ENCODE measurements at regions not wholly inside any gene's neighbourhood (a gene's known extent, or its start where the extent isn't known, plus 50 kb on each side); places are given as distances from the start of the nearest gene placed in this dataset.

GRCh38 chr1:191693797-191694196, 464.5 kb upstream of the RGS18 start:
- 21% methylated on average over 4 of the region's 4 CpGs for WGBS (ENCODE audit: insufficient coverage, low coverage, missing lambda C conversion rate)
- Histone ChIP-seq H2AFZ (ENCODE audit: low read depth, low read length) (no peak overlapping the region), H3K27ac (ENCODE audit: extremely low read depth, low read depth, low read length) (no peak overlapping the region), H3K36me3 (ENCODE audit: control insufficient read depth, insufficient read depth, low read length) (no peaks in the 10 kb centered on the region), H3K4me3 (no peak overlapping the region), H3K4me2 (ENCODE audit: insufficient read depth, low read length) (no peak overlapping the region), H3K4me1 (replicated peaks in 1 of 2; ENCODE audit: control insufficient read depth in 2 of 2, insufficient read depth in 2 of 2, low read length in 2 of 2) (no peaks in the 10 kb centered on the region), H3K79me2 (ENCODE audit: control insufficient read depth, insufficient read depth, low read length) (no peaks in the 10 kb centered on the region), H3K9ac (ENCODE audit: insufficient read depth in 1 of 2, low read depth in 2 of 2, low read length in 2 of 2) (no peak overlapping the region), H3K9me1 (ENCODE audit: control insufficient read depth, insufficient read depth, low read length) (no peaks in the 10 kb centered on the region), H3K27me3 (ENCODE audit: control insufficient read depth in 2 of 2, insufficient read depth in 2 of 2, low read length in 2 of 2) (no peaks in the 10 kb centered on the region), H3K9me3 (replicated peaks; ENCODE audit: control insufficient read depth, insufficient read depth, low read depth, low read length) (no peaks in the 10 kb centered on the region), H4K20me1 (replicated peaks; ENCODE audit: control insufficient read depth, insufficient read depth, low read length) (no peaks in the 10 kb centered on the region)
- CTCF ChIA-PET (ENCODE audit: low intra/inter-chr PET ratio) = no interaction called here
- in situ Hi-C loops (cut with MboI) (no loop called here), intact Hi-C loops (cut with micrococcal nuclease) (no loop called here)
- peak; percentile 94 for TF ChIP-seq ZNF431 (CRISPR knock-in tag; IDR thresholded peaks at IDR 0.05)
- no peak for TF ChIP-seq TAF9B (IDR thresholded peaks at IDR 0.05; ENCODE audit: partially characterized antibody)
- FAIRE-seq = no peak
- no peak for DNase-seq (ENCODE audit: extremely low read depth in 1 of 4, low spot score in 3 of 4)
- no peak for ATAC-seq
- BruUV-seq (replicated peaks) = no TSS peak
- POLR2A ChIA-PET = no interaction called here

- no peak overlapping the region for H3K27ac ChIP-seq (ENCODE audit: extremely low read depth, low read depth, low read length)
- no peaks in the 10 kb centered on the region for H4K20me1 ChIP-seq (replicated peaks; ENCODE audit: control insufficient read depth, insufficient read depth, low read length)
- no peak overlapping the region for H3K9ac ChIP-seq (ENCODE audit: insufficient read depth in 1 of 2, low read depth in 2 of 2, low read length in 2 of 2)
- 4% methylated on average over 2 of the region's 2 CpGs for WGBS (ENCODE audit: insufficient coverage, low coverage, missing lambda C conversion rate)
- no peaks in the 10 kb centered on the region for H3K9me1 ChIP-seq (ENCODE audit: control insufficient read depth, insufficient read depth, low read length)
- no peak overlapping the region for H3K4me2 ChIP-seq (ENCODE audit: insufficient read depth, low read length)
- in situ Hi-C loops (cut with MboI) = no loop called here
- FAIRE-seq (no peak), DNase-seq (ENCODE audit: extremely low read depth in 1 of 4, low spot score in 3 of 4) (no peak), ATAC-seq (no peak)
- no peak overlapping the region for H2AFZ ChIP-seq (ENCODE audit: low read depth, low read length)
- ChIA-PET POLR2A (no interaction called here), CTCF (ENCODE audit: low intra/inter-chr PET ratio) (no interaction called here)
- H3K79me2 ChIP-seq (ENCODE audit: control insufficient read depth, insufficient read depth, low read length) = no peaks in the 10 kb centered on the region
- H3K4me1 ChIP-seq (replicated peaks in 1 of 2; ENCODE audit: control insufficient read depth in 2 of 2, insufficient read depth in 2 of 2, low read length in 2 of 2) = no peaks in the 10 kb centered on the region
- no TSS peak for BruUV-seq (replicated peaks)
- H3K9me3 ChIP-seq (replicated peaks; ENCODE audit: control insufficient read depth, insufficient read depth, low read depth, low read length) = no peaks in the 10 kb centered on the region
- H3K4me3 ChIP-seq = no peak overlapping the region
- no peaks in the 10 kb centered on the region for H3K36me3 ChIP-seq (ENCODE audit: control insufficient read depth, insufficient read depth, low read length)
- no peaks in the 10 kb centered on the region for H3K27me3 ChIP-seq (ENCODE audit: control insufficient read depth in 2 of 2, insufficient read depth in 2 of 2, low read length in 2 of 2)
- intact Hi-C loops (cut with micrococcal nuclease) = no loop called here
- TF ChIP-seq, protein P1, sequence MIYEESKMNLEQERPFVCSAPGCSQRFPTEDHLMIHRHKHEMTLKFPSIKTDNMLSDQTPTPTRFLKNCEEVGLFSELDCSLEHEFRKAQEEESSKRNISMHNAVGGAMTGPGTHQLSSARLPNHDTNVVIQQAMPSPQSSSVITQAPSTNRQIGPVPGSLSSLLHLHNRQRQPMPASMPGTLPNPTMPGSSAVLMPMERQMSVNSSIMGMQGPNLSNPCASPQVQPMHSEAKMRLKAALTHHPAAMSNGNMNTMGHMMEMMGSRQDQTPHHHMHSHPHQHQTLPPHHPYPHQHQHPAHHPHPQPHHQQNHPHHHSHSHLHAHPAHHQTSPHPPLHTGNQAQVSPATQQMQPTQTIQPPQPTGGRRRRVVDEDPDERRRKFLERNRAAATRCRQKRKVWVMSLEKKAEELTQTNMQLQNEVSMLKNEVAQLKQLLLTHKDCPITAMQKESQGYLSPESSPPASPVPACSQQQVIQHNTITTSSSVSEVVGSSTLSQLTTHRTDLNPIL (CRISPR knock-in tag; IDR thresholded peaks at IDR 0.05) = no peak
- TF ChIP-seq ZNF695 (CRISPR knock-in tag; IDR thresholded peaks at IDR 0.05) = no peak
- TF ChIP-seq ZNF121 (CRISPR knock-in tag; conservative IDR thresholded peaks at IDR 0.05) = no peak
- TF ChIP-seq ZNF384 (IDR thresholded peaks at IDR 0.05; ENCODE audit: low read depth, low read length) = no peak
- TF ChIP-seq ZNF644 (tag; IDR thresholded peaks at IDR 0.05; ENCODE audit: low read depth) = no peak
- TF ChIP-seq ZNF146 (CRISPR knock-in tag; IDR thresholded peaks at IDR 0.05; ENCODE audit: unreplicated experiment) = no peak
- no peak for TF ChIP-seq NFYB (IDR thresholded peaks at IDR 0.05; ENCODE audit: extremely low read depth, insufficient read length)
- no peak for TF ChIP-seq ARHGAP35 (IDR thresholded peaks at IDR 0.05; ENCODE audit: partially characterized antibody)
- TF ChIP-seq HMG20A (CRISPR knock-in tag; conservative IDR thresholded peaks at IDR 0.05) = no peak
- TF ChIP-seq, protein P2, sequence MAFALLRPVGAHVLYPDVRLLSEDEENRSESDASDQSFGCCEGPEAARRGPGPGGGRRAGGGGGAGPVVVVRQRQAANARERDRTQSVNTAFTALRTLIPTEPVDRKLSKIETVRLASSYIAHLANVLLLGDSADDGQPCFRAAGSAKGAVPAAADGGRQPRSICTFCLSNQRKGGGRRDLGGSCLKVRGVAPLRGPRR (CRISPR knock-in tag; IDR thresholded peaks at IDR 0.05) = no peak
- no peak for TF ChIP-seq SMARCC2 (IDR thresholded peaks at IDR 0.05; ENCODE audit: low read depth)
- no peak for TF ChIP-seq RBM25 (IDR thresholded peaks at IDR 0.05; ENCODE audit: low read depth, low read length, severe bottlenecking)
- TF ChIP-seq, protein P3, sequence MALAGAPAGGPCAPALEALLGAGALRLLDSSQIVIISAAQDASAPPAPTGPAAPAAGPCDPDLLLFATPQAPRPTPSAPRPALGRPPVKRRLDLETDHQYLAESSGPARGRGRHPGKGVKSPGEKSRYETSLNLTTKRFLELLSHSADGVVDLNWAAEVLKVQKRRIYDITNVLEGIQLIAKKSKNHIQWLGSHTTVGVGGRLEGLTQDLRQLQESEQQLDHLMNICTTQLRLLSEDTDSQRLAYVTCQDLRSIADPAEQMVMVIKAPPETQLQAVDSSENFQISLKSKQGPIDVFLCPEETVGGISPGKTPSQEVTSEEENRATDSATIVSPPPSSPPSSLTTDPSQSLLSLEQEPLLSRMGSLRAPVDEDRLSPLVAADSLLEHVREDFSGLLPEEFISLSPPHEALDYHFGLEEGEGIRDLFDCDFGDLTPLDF (CRISPR knock-in tag; IDR thresholded peaks at IDR 0.05) = no peak
- TF ChIP-seq NCOA4 (IDR thresholded peaks at IDR 0.05; ENCODE audit: partially characterized antibody) = no peak
Observed at GRCh38 chr1:191695865-191696264, 462.4 kb upstream of the RGS18 start.
